Spleen (tissue), 7 donors: ENCODE measurements at regions not wholly inside any gene's neighbourhood (a gene's known extent, or its start where the extent isn't known, plus 50 kb on each side); places are given as distances from the start of the nearest gene placed in this dataset.

Source experiments
- POLR2A ChIP-seq, 3 donors: fragments of 450-650 bp; IDR thresholded peaks; one replicate each; pipeline ENCODE4 v1.5.1; 2017; ENCODE audit warnings: antibody characterized with exemption in 3 of 3, mild to moderate bottlenecking in 1 of 3
- TF ChIP-seq, protein P1 (sequence below), 11 experiments: fragments of 200-600 bp in 7 of 11; fragments of 450-650 bp in 4 of 11; sonication (generic) in 4 of 11; IDR thresholded peaks in 8 of 11; conservative IDR thresholded peaks in 3 of 11; 1 replicate in 7 of 11; 2 replicates in 4 of 11; pipeline versions ENCODE4 v1.4.0 to v1.8.0; 2016 to 2021; ENCODE audit warnings: antibody characterized with exemption in 11 of 11, inconsistent platforms in 4 of 11, mild to moderate bottlenecking in 1 of 11
- donor health status: DM: no; HTN: no; CAD: no; lungs with moderate emphysema.
- donor health status: DM: no; HTN: no; CAD: no.
- donor health status: DM: no; HTN: no; CAD: no.

- TF ChIP-seq, protein P1, sequence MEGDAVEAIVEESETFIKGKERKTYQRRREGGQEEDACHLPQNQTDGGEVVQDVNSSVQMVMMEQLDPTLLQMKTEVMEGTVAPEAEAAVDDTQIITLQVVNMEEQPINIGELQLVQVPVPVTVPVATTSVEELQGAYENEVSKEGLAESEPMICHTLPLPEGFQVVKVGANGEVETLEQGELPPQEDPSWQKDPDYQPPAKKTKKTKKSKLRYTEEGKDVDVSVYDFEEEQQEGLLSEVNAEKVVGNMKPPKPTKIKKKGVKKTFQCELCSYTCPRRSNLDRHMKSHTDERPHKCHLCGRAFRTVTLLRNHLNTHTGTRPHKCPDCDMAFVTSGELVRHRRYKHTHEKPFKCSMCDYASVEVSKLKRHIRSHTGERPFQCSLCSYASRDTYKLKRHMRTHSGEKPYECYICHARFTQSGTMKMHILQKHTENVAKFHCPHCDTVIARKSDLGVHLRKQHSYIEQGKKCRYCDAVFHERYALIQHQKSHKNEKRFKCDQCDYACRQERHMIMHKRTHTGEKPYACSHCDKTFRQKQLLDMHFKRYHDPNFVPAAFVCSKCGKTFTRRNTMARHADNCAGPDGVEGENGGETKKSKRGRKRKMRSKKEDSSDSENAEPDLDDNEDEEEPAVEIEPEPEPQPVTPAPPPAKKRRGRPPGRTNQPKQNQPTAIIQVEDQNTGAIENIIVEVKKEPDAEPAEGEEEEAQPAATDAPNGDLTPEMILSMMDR (IDR thresholded peaks at IDR 0.05 in 8 of 11, conservative IDR thresholded peaks at IDR 0.05 in 3 of 11): no peak
- no peak for TF ChIP-seq POLR2A (IDR thresholded peaks at IDR 0.05)
Measured at GRCh38 chr12:88753066-88753465, 172.8 kb upstream of the KITLG start.
